HT-29 (cell line): ENCODE measurements at regions not wholly inside any gene's neighbourhood (a gene's known extent, or its start where the extent isn't known, plus 50 kb on each side); places are given as distances from the start of the nearest gene placed in this dataset.

ENCODE experiments used
- DNase-seq: peaks from one replicate; pipeline ENCODE4 v3.0.0-alpha.2; 2015; ENCODE audit warnings: low spot score

DNA sequence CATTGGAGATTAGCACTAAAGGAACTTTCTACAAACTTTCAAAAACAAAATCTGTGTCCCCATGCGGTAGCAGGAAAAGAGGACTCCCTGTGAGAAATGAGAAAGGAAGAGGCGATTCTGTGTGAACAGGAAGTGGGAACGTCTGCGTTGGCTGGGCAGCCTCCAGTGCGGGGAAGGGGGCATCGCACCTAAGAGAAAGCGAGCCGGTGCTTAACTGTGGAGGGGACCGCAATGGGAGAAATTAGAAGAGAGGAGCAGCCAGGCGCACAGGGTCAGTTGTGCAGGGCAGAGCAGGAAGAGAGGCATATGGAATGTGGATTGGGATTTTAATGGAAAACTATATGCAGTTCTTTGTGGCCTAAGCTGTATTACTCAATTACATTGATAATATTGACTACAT lies 77.4 kb upstream of the DOCK9 start:
- DNase-seq: no peak

DNA sequence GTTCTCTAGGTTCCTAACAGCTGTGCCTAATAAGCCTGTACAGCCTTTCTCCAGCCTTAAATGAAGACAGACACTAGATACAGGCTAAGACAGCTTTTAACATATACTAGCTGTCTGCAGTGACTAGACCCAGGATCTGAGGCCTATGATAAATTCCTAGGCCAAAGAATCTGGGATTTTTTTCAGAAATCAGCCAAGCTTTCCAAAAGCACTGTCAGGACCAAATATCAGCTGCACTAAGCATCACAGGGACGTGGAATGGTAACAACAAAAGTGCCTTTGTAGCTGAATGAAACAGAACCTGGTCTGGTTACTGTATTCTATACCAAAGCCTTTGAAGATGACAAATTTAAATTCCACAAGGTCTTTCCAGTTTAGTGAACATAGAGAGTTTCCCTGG lies 77.9 kb upstream of the DOCK9 start:
- DNase-seq: no peak

DNA sequence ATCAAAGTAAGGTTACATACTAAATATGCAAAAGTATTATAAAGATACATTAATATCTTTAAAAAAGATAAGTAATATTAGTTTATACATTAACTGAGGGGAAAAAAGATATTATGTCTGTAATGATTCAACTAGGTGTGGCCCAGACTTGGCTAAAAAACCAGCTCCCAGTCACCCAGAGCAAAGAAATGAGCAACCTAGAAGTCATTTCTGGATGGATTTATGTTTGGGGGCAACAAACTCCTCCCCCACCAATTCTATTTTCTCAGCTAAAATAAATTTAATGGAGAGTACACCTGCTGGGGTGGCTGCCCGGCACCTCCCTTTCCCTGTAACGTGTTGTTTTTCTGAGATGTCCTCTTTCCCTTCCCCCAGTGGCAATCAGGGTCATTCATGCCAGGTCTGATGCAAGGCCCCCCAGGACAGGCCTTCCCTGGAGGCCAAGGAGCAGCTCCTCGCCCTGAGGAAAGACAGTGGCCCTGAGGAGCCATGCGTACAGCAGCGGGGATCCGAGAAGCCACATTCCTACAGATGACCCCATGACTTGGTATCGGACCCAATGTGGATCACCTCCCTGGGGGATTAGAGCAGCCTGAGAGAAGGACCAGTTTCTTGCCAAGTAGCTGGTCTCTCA lies 78.6 kb upstream of the DOCK9 start:
- no peak for DNase-seq

DNA sequence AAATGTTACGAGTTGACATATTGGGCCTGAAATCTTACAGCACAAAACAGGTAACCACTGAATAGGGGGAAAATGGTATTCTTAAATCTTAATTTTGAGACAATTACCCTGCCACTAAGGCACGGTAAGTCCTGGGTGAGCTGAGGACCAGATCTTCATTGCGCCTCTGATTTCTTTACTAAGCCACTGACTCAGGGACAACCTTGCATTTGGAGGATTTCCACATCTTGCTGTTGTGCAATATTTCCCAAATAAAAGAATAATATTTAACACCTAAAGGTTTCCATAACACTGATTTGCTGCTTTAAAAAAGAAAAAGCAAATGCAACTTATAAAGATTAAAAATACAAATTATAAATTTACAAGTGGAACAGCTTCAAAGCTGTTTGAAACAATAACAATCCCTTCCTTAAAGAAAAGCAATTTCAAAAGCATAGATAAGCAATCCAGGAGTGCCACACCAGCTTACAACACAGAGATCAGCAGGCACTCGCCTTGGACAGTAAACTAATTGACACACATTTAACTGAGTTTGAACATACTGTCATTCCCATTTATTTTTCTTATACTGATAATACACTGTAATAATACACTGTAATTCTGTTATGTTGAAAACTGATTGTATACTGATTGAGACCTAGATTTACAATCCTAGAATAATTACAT lies 79.6 kb upstream of the DOCK9 start:
- no peak for DNase-seq

DNA sequence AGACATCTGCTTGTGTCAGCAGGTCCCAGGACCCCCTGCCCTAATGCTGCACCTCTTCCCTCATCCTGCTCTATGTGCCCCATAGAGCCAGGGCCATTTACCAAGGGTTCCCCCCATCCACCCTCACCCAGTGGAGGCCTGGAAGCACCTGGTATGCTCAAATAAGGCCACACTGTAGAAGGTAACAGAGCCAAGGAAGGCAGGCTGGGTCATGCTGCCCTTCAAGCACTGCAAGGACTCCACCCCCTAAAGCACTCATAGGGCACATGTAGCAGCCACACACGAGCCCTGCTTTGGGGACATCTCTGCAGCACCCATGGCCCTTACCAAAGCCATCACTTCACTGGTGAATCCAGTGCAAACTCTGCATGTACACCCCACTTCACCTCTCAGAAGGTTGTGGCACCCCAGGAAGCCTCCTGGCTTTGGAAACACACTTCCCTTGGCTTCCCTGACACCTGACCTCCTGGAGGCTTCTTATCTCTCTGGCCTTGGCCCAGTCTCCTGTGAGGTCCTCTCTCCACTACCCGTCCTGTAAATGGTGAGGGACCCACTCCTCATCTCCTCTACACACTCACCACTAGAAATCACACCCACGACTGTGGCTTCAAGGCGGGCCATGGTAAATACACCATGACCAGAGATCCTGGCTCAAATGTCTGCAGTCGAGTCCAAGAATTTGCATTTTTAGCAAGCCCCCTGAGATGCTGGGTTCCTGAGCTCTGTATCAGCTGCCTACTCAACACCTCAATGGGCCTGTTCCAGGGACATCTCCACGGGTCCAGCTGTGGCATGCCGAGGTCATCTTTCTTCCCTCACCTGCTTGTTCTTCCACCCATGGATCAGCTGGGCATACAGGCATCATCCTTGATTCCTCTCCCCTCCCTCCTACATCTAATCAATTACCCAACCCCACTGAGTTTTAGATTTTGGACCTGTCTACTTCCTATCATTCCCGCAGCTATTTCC lies 80.9 kb upstream of the DOCK9 start:
- DNase-seq: no peak

DNA sequence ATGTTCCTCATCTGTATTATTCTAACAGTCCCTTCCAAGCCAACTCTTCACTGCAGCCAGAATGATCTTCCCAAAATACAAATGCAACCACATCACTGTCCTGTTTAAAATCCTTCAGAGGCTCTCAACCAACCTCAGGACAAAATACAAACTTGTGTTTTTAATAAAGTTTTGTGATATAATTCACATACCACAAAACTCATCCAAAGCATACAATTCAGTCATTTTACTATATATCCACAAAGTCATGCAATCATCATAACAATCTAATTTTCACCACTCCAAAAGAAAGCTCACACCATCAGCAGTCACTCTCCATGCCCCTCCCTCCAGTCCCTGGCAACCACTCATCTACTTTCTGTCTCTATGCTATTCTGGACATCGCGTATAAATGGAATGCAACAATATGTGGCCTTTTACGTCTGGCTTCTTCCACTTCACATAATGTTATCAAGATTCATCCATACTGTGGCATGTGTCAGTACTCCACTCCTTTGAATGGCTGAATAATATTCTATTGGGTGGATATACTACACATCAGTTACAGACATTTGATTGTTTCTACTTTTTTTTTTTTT lies 81.7 kb upstream of the DOCK9 start:
- no peak for DNase-seq

DNA sequence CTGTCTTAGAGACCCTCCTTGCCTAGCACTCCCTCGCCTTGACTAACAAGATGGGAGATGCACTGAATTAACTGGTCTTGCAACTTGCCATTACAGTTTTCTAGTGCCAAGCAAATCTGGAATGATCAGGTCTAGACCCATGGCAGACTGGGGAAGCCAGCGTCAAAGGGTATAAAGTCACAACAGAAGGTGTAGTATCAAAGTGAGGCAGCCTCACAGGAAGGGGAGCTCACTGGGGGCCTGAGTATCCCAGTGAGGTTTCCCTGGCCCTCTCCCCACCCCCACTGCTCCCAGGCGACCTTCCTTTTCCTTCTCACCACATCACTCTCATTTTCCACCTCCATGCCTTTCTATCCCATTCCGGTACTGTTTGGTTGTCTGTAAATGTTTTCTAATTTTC lies 83.5 kb upstream of the DOCK9 start:
- no peak for DNase-seq

DNA sequence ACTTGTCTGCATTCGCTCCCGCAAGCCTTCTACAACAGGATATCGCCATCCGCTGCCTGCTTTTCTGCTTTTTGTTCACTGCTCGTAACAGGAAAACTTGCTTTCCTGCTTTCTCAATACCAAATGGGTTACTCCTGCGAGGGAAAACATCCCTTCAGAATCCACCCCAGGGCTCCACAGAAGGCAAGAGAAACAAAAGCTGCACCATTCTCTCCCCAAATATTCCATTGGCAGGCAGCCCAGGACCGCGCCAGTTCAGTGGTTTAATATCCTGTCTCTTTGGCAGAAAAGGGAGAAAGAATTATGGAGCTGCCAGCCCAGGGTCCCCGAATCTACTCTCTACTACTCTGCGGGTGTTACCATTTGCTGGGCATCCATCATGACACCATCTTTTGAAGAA lies 84.7 kb upstream of the DOCK9 start:
- no peak for DNase-seq

DNA sequence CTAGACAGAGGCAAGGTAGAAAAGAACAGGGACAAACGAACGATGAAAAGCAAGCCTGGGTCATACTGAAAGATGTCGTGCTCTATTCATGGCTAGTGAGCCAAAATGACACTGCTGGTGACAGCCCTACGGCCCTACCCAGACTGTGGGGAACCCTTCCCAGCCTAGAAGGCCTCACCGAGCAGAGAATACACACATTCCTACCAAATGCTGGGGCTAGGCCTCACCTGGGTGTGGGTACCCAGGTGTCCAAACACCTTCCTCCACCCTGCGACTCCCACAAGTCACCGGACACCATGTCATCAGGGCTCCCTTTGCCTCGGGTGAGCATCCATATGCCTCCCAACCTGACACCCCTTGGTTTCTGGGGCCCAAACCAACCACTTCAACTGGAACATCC lies 85.3 kb upstream of the DOCK9 start:
- DNase-seq: no peak

DNA sequence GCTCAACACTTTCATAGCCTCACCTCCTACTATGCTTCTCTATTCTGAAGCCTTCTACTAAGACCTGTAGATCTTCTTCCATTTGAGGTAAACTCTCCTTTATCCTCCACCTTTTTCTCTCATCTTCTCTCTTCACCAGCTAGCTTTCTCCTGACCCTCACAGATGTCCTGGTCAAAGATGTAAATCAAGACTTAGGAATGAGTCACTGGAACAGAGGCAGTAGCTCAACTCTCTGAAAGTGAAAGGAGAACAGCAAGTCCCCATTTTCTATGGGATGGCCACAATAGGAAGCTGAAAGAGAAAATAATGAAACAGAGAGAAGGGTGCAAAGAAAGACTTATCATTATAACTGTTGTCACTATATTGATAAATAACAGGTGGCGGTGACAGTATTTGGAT lies 86.1 kb upstream of the DOCK9 start:
- no peak for DNase-seq

DNA sequence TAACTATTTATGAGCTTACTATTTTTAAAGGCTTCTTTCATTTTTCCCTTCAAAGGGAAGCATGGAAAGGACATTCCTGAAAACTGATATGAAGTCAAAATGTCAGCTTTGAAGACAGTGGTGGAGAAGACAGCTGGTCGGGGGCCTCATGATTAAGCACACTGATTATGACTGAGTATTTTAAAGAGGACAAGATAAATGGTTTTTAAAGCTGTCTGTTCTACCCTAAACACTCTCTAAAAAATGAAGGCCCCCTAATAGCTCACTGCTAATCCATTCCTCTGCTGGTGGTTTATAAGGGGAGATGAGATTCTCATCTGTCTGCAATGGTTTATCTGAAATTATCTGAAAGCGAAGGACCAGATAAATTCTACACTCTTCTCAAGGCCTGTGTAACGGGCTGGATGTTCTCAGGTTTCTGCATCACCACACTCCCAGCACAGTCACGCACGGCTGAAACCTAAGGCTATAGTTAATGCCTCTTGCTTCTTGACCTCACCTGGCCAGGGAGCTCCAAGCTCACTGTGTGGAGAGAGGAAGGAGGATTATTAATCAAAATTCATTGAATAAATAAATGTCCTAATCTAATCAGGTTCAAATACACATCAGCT lies 86.9 kb upstream of the DOCK9 start:
- DNase-seq: no peak

DNA sequence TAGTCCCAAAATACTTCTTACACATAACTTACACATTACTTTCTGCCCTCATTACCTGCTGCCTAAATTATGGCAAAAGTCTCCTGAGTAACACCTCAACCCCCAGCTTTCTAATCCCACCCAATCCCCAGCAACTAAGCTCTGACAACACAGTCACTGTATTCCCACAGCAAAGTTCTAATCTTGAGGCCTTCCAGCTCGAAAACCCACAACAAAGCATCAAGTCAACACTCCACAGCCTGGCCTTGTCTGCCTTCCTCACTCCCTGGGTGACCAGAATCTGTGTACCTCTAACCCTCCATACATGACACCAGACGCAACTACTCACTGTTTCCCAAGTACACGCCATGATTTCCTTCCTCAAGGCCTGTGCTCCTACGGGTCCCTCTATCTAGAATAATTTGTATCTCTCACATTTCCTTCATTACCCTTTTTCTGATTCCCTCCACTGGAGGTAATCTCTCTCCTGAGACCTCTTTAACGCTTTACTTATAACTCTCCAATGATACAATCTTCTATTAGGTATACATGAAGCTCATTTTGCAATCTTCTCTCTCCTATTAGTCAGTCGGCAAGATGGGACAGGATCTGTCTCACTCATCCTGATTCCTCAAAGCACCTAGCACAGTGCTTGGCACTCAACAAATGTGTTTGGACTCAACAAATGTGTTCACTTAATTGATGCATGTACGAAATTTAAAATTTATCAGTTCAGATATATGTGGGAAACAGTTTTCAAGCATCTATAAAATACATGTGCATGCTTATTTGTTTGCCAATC lies 87.6 kb upstream of the DOCK9 start:
- DNase-seq: no peak

DNA sequence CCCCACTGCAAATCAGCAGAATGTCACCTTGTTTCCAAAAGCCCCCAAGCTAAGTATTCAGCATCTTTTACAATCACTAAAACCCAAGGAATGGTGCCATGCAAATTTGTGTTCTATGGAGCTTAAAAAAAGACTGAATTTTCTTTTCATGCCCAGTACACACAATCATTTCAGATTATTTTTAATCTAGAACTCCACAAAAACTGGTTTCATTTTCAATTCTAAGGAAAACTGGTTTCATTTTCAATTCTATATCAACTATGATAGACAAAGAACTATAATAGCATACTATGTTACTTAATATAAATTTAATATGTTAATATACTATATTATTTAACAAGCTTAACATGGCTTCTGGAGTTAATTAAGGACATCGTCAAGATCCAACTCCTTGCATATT lies 88.4 kb upstream of the DOCK9 start:
- no peak for DNase-seq

DNA sequence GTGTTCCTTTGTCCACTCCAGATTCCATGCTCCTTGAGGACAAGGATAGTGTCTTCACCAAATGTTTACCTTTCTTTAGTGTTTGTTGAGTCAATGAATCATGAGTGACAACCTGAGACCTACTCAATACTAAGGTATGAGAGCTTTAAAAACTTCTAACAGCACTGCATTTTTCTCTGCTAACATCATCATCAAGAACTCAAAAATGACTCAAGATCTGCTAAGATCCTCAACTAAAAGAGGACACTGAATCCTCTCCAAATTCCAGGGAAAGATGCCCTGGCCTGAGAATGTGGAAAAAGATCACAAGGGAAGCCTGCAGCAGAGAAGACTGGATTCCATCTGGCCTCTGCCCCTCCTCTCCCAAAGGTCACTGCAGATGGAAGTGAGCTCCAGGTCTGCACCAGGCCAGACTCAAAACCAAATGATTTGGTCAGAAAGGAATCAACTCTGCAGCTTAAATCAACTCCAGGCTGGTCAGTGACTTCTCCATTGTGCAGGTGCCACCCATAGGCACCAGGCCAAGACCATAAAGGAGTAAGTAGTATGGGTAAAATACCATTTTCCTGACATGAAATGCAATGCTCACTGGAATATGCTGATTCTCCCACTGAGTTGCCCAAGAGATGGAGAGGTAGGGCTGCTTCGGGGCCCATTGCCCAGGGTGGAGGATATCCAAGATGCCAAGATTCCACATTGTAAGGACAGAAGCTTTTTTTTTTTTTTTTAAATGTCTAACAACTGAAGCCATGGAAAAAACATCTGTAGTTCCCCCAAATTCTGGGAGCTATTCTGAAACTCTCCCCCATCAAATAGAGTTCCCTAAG lies 89.5 kb upstream of the DOCK9 start:
- no peak for DNase-seq

DNA sequence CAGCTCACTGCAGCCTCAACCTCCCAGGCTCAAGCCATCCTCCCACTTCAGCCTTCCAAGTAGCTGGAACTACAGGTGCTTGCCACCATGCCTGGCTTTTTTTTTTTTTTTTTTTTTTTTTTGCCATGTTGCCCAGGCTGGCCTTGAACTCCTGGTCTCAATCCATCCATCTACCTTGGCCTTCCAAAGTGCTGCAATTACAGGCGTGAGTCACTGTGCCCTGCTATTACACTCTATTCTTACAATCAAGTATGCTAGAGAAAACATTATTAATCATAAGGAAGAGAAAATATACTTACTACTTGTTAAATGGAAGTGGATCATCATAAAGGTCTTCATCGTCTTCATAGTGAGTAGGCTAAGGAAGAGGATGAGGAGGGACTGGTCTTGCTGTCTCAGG lies 93.3 kb upstream of the DOCK9 start:
- no peak for DNase-seq

DNA sequence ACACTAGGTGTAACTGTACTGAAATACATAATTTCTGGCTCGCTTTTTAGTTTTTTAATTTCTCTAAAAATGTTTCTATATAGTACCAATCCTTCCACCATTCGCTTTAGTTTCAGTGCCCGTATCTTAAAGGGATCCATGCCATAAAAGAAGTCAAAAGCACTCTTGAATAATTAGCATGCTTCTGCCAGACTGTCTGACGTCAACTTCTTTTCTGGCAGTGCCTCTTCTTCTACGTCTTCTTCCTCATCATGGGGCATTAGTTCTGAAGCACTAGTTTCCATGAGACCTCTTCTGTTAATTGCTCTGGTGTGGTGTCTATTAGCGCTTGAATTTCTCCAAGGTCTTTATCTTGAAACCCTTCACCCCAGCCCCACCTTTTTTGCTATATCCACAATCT lies 93.8 kb upstream of the DOCK9 start:
- no peak for DNase-seq

DNA sequence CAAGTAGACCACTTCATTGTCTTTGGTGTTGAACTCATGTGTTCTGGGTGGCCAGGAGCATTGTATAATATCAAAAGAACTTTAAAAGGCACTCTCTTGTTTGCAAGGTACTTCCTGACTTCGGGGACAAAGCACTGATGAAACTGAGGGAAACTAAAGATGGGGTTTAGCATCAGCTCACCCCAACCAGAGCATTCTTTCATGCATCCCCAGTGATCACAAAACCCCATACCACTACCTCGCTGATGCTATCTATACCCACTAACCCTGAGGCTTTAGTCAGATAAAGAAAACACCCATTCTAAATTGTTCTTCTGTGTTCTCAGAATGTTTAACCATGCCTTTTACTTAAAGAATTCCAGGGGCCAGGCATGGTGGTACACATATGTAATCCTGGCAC lies 94.5 kb upstream of the DOCK9 start:
- no peak for DNase-seq

DNA sequence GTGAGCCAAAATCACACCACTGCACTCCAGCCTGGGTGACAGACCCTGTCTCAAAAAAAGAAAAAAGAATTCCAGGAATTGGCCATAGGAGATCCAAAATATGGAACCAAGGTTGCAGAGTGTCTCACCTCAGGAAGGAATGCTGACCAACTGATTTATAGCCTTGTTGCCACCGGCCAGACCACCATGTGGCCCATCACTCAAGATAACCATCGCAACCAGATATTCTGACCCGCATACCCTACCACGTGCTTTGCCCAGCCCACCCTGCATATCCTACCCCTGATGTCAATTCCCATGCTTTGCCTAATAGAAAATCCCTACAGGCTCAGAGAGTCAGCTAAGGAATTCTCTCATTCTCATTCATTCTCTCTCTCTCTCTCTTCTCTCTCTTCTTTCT lies 95.1 kb upstream of the DOCK9 start:
- DNase-seq: no peak

DNA sequence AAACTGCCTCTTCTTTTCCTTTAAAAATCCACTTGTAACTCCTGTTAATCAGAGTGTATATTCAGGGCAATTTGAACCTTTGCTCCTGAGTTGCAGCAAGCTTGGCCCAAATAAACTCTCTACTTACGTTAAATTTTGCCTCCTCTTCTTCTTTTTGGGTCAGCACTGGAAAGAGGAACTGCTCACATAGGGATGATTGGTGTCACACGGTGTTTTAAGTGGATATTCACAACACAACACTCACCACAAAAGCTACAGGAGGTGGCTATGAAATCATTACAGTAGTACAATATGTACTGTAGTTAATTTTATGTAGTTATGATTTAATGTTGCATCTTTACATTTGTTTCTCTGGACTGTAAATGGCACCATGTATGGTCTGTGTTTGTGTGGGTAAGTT lies 96.8 kb upstream of the DOCK9 start:
- no peak for DNase-seq
